Left ventricle myocardium inferior (tissue), 1 donor: ENCODE measurements at regions not wholly inside any gene's neighbourhood (a gene's known extent, or its start where the extent isn't known, plus 50 kb on each side); places are given as distances from the start of the nearest gene placed in this dataset.

Source experiments
- DNase-seq: peaks from one replicate; pipeline ENCODE4 v3.0.0-alpha.2; 2020
- H3K27ac ChIP-seq: fragments of 200-600 bp; replicated peaks from 2 replicates; pipeline ENCODE4 v1.8.0; 2021
- H3K27me3 ChIP-seq: fragments of 200-600 bp; 2 replicates; pipeline ENCODE4 v1.8.0; 2021; ENCODE audit warnings: low read depth
- H3K36me3 ChIP-seq: fragments of 200-600 bp; 2 replicates; pipeline ENCODE4 v1.8.0; 2021
- H3K4me1 ChIP-seq: fragments of 200-600 bp; 2 replicates; pipeline ENCODE4 v1.8.0; 2021
- H3K4me3 ChIP-seq: fragments of 200-600 bp; 2 replicates; pipeline ENCODE4 v1.8.0; 2021; ENCODE audit warnings: mild to moderate bottlenecking, moderate library complexity
- H3K9me3 ChIP-seq: fragments of 200-600 bp; replicated peaks from 2 replicates; pipeline ENCODE4 v1.8.0; 2021
- intact Hi-C: fragments of 100-400 bp; cut with micrococcal nuclease; formaldehyde crosslinking; loops from one replicate; pipeline ENCODE4 v1.11.0; 2022
- TF ChIP-seq, protein P1 (sequence below): fragments of 200-600 bp; IDR thresholded peaks from 2 replicates; pipeline ENCODE4 v1.8.0; 2021; ENCODE audit warnings: antibody characterized with exemption, mild to moderate bottlenecking, borderline replicate concordance
- donor health status: DM: no; HTN: yes; CAD: no; lungs with severe emphysema.

DNA sequence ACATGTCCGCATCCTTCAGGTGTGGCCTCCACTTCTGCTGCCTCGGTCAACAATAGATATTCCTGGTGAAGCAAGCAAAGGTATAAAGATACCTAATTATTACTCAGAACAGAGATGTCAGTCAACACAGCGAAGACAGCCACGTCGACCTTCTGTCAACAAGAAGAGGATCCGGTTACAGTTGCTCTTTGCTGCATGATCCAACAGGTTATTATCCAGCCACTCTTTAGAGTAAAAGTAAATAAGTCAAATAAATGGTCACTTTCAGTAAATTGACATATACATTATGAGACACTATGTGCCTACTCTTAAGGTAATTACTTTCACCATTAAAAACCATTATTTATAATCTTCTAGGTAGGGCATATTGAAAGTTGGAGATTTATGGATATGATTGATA lies 356.8 kb upstream of the ATP11B start:
- Histone ChIP-seq H3K36me3 (no peaks in the 10 kb centered on the region), H3K4me1 (no peaks in the 10 kb centered on the region), H3K4me3 (no peak overlapping the region), H3K27me3 (no peaks in the 10 kb centered on the region), H3K9me3 (no peaks in the 10 kb centered on the region), H3K27ac (no peak overlapping the region)
- no peak for DNase-seq
- intact Hi-C loops: no loop called here
- TF ChIP-seq, protein P1, sequence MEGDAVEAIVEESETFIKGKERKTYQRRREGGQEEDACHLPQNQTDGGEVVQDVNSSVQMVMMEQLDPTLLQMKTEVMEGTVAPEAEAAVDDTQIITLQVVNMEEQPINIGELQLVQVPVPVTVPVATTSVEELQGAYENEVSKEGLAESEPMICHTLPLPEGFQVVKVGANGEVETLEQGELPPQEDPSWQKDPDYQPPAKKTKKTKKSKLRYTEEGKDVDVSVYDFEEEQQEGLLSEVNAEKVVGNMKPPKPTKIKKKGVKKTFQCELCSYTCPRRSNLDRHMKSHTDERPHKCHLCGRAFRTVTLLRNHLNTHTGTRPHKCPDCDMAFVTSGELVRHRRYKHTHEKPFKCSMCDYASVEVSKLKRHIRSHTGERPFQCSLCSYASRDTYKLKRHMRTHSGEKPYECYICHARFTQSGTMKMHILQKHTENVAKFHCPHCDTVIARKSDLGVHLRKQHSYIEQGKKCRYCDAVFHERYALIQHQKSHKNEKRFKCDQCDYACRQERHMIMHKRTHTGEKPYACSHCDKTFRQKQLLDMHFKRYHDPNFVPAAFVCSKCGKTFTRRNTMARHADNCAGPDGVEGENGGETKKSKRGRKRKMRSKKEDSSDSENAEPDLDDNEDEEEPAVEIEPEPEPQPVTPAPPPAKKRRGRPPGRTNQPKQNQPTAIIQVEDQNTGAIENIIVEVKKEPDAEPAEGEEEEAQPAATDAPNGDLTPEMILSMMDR: no peak

DNA sequence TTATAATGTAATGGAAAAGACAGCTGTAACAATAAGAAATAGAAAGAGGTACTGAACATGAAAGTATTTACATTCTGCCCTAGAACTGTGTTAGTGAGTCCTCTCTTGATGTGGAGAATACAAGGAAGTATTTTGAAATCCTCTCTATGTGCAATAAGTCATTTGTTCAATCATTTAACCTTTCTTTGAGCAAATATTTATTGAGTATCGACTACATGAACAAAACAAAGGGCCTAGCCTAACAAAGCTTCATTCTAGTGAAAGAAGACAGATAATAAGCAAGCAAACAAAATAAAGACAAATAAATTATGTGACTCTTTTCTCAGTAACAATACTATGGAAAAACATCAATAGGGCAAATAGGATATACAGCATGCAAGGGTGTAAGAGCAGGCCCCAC lies 354.9 kb upstream of the ATP11B start:
- no peak overlapping the region for H3K4me3 ChIP-seq
- no peaks in the 10 kb centered on the region for H3K4me1 ChIP-seq
- no peaks in the 10 kb centered on the region for H3K36me3 ChIP-seq
- no peak for DNase-seq
- TF ChIP-seq, protein P1: no peak
- no peaks in the 10 kb centered on the region for H3K9me3 ChIP-seq
- H3K27ac ChIP-seq: no peak overlapping the region
- no peaks in the 10 kb centered on the region for H3K27me3 ChIP-seq
- intact Hi-C loops: no loop called here

DNA sequence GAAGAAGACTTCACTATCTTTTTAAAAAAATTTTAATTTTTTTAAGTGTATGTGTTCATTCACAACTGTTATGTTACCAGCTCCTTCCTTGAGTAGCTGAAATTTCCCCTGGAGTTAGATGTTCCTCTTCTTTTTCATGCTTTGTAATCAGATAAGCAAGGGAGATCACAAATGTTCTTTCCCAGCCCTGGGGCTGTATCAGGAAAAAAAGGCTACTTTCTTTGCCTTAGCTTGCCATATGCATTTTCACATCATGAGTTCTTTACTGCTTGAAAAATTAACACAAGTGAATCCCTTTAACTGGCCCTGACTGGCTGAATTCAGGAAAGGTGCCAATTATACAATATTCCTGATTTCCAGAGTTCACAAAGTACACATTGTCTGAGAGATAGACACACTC lies 353.2 kb upstream of the ATP11B start:
- TF ChIP-seq, protein P1: no peak
- no peaks in the 10 kb centered on the region for H3K4me1 ChIP-seq
- H3K27ac ChIP-seq: no peak overlapping the region
- intact Hi-C loops: no loop called here
- no peaks in the 10 kb centered on the region for H3K36me3 ChIP-seq
- no peak overlapping the region for H3K4me3 ChIP-seq
- no peaks in the 10 kb centered on the region for H3K9me3 ChIP-seq
- DNase-seq: no peak
- no peaks in the 10 kb centered on the region for H3K27me3 ChIP-seq

DNA sequence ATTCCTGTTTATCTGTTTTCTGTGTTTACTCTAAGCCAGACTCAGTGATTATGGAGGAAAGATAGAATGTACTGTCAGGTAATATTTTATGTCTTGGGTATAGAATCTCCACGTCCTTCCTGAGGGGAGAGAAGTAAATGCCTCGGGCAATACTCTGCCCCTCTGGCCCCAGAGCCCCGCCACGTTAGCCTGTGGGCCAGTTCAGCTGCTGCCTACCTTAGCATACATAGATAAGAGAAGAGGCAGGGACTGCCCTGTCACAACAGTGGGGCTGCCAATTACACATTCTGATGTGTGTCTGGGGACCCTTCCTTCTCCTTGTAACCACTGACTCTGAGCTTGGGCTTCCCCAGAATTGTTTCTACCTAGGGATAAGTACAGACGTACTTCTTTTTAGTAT lies 347.7 kb upstream of the ATP11B start:
- TF ChIP-seq, protein P1: no peak
- H3K36me3 ChIP-seq: no peaks in the 10 kb centered on the region
- H3K9me3 ChIP-seq: no peaks in the 10 kb centered on the region
- H3K4me3 ChIP-seq: no peak overlapping the region
- no peak overlapping the region for H3K27ac ChIP-seq
- intact Hi-C loops: no loop called here
- H3K4me1 ChIP-seq: no peaks in the 10 kb centered on the region
- no peaks in the 10 kb centered on the region for H3K27me3 ChIP-seq
- no peak for DNase-seq

DNA sequence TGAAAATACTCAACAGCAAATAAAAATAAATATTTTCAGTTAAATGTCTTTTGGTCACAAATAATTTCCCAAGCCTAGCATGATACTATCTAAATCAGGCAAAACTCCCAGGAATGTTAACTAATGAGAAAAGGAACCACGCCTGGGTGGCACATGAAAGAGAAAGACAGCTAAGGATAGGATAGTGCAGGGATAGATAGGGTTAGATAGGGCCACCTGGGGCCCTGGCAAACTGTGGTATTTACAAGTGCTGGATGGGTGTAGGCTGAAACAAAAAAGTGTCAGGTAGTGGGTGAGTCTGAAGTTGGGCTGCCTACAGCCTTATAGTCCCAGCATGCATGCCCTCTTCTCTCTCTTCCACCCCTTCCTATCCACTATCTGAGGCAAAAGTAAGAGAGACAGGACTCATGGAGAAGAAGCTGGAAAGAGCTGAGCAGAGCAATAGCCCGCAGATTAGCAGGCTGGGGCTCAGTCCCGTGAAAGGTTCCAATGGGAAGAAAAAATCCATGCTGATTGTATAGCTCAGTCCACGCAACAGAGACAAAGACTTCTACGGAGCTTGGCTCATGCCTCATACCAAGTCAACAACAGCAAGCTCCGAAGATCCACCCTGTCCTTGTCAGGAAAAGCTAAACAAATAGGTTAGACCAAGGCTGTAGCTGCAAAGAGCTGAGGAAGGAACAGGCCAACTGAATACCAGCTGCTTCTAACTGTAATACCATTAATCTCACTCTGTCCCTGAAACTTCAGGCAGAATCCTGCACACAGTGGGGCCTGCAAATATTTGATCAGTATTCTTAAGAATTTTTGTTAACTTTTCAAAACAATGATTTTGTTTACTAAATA lies 342.1 kb upstream of the ATP11B start:
- H3K36me3 ChIP-seq: no peaks in the 10 kb centered on the region
- no peak for DNase-seq
- intact Hi-C loops: no loop called here

More for the DNA sequence above, 342.1 kb upstream of the ATP11B start:
- H3K9me3 ChIP-seq: peaks cover 16% of the 10 kb centered on the region
- no peaks in the 10 kb centered on the region for H3K4me1 ChIP-seq
- H3K4me3 ChIP-seq: no peak overlapping the region
- TF ChIP-seq, protein P1: no peak
- H3K27me3 ChIP-seq: no peaks in the 10 kb centered on the region
- H3K27ac ChIP-seq: no peak overlapping the region
